ENCODE measurements at regions not wholly inside any gene's neighbourhood (a gene's known extent, or its start where the extent isn't known, plus 50 kb on each side); places are given as distances from the start of the nearest gene placed in this dataset.

GRCh38 chr12:124516850-124517249, 50.6 kb downstream of the NCOR2 start:
- TF ChIP-seq CTCF (IDR thresholded peaks at IDR 0.05): no peak
- TF ChIP-seq POLR2A (IDR thresholded peaks at IDR 0.05): no peak
